ENCODE measurements at regions not wholly inside any gene's neighbourhood (a gene's known extent, or its start where the extent isn't known, plus 50 kb on each side); places are given as distances from the start of the nearest gene placed in this dataset.

DNA sequence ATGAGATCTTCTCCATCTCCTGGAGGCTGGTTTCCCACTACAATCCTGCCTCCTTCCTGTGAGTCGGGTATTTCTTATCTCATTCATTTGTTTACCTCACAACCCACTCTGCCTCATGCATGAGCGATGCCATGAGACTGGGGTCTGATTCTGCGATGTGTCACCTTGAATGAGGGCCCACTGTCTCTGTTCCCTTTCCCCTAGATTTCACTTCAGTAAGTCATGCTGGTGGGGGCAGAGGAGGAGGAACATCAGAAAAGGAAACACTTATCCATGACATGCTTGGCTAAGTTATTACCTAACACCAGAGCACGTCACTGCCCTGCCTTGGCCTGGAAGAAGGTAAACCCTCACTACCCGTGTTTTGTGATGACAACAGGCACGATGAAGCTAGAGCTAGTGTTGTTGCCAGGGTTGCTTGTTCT lies 337.4 kb upstream of the PRDM1 start:
- TF ChIP-seq CTCF (IDR thresholded peaks at IDR 0.05) (no peak), POLR2A (IDR thresholded peaks at IDR 0.05) (no peak)

Measured in thyroid gland (tissue), 4 donors.